Glomerular visceral epithelial cell (primary cell): ENCODE measurements at regions not wholly inside any gene's neighbourhood (a gene's known extent, or its start where the extent isn't known, plus 50 kb on each side); places are given as distances from the start of the nearest gene placed in this dataset.
"Not testable (repeated sequence)": the region's sequence is repeated elsewhere in the genome, so short reads cannot be mapped to it uniquely, and the experiment has no call there.

Experiments used
- DNase-seq: peaks from one replicate; pipeline ENCODE4 v3.0.0-alpha.2; 2016; ENCODE audit errors: extremely low spot score

DNA sequence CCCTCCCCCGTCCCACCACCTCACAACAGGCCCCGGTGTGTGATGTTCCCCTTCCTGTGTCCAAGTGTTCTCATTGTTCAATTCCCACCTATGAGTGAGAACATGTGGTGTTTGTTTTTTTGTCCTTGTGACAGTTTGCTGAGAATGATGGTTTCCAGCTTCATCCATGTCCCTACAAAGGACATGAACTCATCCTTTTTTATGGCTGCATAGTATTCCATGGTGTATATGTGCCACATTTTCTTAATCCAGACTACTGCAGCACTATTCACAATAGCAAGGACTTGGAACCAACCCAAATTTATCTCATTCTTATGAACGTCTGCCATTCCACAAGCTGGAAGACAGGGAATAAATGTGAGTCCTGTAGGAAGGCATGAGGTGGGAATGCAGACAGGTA is 79.6 kb upstream of the SLC6A11 start:
- DNase-seq, result not testable (repeated sequence)

DNA sequence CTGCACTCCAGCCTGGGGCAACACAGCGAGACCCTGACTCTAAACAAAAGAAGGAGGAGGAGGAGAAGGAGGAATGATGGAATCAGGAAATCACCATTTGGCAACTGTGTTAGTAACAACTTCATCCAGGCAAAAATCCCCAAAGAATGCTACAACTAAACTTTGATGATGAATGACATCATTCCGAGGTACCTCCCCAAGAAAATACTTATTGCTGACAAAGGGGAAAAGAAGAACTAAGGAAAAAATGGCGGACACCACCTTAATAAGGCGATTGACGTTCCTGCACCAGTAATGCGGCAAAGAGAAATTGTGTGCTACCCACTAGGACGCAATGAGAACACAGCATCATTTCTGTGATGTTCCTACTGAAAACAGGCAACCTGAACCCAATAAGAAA is 78.2 kb upstream of the SLC6A11 start:
- DNase-seq, result no peak

DNA sequence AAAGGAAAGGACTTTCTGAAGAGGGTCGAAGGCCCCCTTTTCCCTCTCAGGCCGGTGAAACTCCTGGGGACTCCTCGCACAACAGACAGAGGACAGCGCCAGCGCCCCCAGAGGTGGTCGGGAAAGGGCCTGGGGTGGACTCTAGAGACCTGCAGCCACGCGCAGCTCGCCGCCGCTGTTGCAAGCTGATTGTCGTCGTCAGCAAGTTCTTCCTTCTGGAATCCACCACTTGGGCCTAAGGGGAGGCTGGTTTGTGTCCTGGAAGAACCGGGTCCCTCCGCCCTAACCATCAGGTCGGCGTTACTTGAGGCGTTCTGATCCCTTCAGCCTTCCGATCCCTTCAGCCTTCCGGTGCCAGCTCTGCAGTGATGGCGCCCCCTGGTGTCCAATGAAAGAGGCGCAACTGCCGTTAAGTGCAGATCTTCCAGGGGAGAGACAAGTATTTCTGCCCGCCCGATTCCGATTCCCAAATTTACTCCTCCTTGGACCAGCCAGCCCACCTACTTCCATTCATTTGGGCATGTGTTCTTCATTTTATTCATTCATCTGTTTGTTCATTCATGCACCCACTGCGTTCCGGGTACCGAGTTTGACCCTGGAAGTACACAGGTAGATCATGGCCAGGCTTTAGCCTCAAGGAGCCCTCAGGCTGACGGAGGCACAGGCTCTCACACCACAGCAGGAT is 77.2 kb upstream of the SLC6A11 start:
- DNase-seq, result peak; percentile 60

DNA sequence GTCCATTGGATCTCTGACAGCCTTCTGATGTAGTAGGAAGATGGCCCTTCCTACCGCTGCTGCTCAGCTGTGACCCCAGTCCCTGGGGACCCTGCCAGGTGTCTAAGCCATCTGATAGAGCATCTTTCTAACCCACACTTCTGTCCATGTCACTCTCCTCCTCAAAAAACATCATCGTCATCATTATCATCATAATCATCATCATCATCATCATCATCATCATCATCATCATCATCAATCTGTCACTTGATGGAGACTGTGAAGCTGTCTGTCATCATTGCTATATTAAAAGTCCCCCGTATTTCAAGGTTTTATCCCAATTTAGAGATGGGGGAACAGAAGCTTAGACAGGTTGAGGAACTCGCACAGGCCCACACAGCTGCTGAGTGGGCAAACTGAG is 75.1 kb upstream of the SLC6A11 start:
- DNase-seq, result no peak

DNA sequence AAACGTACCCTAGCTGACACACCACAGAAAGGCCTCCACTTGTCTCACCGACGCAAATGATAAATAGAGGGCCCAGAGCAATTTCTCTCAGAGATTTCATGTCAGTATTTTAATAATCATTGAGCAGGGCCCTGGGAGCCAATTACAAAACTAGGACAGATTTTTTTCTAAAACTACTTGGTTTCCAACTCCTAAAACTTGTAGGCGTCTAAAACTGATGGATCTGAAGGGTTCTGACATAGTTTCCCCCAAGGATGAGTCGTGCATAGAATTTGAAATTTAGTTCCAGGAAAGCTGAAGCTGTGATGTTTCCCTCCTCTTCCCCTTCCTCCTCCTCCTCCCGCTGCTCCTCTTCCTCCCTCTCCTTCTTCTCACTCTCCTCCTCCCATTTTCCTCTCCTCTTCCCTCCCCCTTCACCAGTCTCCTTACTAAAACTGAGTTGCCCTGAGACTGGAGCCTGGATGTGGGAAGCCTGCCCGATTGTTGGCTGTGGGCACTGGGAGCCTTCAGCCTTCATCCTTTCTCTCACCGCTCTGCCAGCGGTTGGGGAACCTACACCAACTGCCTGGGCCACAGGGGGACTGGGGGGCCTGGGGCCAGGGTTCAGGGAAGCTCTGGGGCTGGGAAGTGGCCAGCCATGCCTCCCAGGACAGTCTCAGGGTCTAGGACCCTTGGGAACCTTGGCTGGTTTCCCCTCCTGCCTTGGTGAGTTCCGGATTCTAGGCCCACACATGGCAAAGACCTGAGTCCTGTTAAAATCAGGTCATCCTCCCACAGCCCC is 73.9 kb upstream of the SLC6A11 start:
- no peak for DNase-seq

DNA sequence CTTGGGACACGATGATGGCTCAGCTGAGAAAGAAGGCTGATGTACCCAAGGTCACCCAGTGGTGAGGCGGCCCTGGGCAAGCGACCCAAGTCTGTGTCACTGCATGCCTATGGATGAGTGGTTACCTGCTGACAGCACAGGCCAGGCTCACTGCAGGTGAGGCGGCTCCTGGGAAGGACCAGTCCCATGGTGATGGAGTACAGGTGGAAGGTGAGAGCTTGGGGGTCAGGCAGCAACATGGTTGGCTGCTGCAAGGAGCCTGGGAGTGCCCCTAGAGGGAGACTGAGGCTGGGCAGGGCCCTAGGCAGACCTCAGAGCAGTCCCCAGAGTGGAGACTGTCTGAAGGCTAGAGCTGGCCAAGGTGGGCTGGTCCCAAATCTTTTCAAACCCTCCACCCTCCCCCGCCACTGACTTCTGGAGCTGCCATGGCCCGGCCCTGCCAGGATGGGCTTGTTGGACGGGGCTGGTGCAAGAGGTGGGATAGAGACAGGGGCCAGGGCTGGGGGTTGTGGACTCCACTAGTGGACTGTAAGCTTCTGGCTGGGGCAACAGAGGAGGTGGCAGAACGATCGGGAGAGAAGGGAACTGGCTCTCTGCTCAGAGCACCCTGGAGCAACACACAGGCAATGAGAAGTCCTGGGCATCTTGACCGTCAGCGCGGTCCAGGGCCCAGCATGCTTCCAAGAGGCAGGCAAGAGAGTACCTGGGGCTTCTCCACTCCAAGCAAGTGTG is 72.5 kb upstream of the SLC6A11 start:
- no peak for DNase-seq

DNA sequence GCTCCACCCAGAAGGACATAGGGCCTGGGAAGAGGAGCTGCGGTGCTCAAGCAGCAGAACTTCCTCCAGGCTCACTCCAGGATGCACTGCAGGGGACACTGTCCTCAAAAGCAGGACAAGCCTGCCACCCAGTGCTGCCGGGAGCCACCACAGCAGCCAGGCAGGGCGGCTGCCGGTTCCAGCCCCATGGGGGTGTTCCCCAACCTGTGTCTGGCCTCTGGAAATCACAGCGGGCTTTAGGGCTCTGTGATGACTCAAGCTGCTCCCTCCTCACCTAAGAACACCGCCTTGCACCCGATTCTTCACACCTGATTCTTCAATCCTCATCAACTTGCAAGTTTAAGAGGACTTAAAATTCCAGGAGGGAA is 71.9 kb upstream of the SLC6A11 start:
- DNase-seq, result no peak

DNA sequence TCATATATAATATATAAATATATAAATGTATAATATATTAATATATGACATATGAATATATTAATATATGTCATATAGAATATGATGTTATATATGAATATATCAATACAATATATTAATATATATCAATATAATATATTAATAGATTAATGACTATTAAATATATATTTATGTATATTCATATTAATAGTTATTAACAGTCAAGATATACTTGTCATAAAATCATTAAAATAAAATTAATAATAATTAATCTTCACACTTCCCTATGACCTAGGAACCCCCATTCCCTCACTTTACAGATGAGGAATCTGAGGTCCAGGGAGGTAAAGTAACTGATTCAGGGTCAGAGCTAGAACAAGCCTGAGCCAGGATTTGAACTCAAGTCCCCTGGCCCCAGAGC is 70.6 kb upstream of the SLC6A11 start:
- no peak for DNase-seq

DNA sequence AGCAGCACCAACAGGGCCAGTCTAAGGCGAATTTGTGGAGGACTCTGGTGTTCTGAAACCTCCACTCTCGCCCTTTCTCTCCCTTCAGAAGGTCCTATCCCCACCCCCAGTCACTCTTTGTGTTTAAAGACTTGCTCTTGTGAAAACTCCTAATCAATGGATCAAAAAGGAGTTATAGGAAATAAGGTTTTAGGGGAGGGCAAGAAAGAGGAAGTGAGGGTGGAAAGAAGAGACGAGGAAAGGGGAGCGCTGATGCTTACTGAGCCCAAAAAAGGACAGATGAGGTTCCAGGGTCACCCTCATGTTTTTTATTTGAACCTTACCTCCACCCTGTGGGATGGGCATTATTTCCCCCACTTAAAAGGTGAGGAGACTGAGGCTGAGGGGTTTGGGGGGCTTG is 70.0 kb upstream of the SLC6A11 start:
- no peak for DNase-seq

DNA sequence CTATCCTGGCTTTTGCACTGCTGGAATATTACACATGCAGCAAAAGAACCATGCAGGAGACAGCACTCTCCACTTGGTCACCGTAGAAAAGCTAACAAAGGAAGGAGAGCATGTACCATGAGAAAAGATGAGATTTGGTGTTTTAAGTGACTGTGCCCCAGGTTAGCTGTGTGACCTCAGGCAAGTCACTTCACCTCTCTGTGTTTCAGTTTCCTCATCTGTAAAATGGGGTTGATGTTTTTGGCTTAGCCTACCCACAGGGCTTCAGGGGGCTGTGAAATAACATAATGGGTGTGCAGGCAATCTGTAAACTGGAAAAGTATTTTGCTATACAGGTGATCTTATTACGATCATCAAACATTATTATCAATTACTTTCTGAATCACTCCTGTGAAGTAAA is 69.3 kb upstream of the SLC6A11 start:
- no peak for DNase-seq

DNA sequence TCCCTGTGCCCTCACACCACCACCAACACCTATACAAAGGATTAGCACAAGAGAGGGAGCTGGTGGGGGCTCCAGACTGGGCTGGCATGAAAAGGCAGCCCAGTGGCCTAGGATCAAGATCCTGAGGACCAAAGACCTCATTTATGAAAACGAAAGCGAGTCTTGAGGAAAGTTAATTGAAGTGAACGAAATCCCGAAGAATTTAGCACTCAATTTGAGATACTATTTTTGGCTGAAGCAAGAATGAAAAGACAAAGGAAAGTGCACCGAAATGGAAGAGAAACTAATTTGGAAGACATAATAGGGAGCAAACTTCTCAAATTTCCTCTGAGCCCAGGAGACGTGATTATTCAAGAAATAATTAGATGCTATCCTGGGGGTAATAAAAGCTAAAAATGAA is 68.7 kb upstream of the SLC6A11 start:
- no peak for DNase-seq

DNA sequence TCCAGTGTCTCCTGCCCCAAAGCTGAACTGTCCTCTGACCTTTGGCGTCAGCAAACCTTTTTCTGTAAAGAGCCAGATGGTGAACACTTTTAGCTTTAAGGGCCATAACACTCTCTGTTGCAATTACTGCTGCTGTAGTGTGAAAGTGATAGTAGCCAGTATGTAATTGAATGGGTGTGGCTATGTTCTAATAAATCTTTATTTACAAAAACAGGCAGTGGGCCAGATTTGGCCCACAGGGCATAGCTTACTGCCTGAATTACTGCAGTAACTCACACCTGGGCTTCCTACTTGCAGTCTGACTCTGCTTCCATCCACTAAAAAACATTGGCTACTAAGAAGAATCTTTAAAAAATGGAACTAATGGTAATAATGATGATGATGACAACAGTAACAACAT is 68.0 kb upstream of the SLC6A11 start:
- no peak for DNase-seq

DNA sequence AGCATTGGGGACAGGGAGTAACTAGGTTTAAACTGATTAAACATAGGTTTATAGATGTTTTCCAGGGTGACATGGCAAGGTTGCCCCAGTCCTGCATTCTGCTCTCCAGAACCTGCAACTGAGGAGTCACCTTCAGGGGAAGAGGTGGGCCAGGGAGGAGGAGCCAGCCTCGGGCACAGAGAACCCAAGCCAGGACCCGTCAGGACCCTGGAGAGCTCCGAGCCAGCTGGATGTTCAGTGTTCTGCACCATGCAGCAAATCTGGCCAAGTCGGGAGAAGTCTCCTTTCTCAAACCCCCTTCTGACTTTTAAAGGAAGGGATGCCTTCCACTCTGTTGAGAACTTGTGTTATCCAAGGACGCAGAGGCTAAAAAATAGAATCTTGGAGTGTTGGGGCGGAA is 62.1 kb upstream of the SLC6A11 start:
- DNase-seq, result peak; percentile 28

DNA sequence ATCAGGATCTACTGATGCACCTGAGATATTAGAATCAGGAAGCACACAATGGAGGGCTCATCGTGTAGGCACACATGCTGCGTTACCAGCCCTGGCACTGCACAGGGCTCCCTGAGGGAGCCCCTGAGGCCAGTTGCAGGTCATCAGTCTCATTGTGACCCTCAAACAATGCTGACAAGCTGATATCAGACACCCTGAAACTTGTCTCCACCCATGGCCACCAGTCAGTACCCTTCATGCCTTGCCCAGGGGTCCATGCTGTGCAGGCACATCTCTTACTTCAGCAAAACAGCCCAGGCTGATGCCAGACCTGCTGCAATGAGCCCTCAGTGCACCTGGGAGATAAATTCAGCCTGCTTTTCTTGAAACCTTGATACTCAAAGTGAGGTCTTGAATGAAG is 59.5 kb upstream of the SLC6A11 start:
- DNase-seq, result no peak

DNA sequence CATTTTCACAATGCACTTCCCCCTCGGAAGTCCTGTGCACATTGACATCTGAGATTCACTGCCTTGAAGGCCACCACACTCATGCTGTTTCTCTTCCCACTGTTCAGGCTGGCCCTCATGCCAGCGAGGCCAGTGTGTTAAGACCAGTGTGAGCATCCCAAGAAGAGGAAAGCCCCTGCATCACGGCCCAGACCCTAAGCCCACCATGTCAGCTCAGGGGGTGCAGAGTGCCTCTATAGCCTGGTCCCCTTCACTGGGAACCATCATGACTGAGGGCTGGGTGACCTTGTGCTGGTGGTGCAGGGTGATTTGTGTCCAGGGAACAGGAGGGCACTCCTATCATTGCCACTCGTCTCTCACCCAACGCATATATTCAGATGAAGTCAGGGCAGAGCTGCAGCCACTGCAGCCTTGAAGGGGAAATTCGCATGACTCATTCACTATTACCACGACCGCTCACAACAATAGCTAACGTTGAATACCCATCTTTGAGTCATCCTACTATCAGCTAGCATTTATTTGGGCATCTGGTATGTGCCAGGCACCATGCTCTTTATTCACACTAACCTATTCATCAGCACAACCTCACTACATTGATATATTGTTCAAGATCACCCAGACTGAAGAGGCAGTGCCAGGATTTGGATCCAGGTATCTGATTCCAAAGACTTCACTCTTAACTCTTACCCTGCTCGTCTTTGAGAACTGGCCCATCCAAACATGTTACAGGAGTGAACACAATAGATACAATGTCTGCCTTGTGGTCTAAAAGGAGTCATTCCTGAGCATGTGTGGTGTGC is 58.8 kb upstream of the SLC6A11 start:
- no peak for DNase-seq

DNA sequence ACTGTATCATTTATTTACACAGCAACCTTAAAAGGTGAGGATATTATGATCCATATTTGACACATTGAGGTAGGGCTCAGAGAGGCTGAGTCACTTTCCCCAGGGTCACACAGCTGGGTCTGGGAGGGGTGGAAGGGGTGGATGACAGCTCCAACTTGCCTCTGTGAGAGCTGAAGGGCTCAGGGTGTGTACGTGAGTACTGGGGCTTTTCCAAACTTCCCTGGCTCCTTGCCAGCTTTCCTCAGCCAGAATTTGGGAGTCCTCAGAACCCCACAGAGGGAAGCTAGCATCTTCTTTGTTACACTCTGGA is 58.3 kb upstream of the SLC6A11 start:
- DNase-seq, result no peak

DNA sequence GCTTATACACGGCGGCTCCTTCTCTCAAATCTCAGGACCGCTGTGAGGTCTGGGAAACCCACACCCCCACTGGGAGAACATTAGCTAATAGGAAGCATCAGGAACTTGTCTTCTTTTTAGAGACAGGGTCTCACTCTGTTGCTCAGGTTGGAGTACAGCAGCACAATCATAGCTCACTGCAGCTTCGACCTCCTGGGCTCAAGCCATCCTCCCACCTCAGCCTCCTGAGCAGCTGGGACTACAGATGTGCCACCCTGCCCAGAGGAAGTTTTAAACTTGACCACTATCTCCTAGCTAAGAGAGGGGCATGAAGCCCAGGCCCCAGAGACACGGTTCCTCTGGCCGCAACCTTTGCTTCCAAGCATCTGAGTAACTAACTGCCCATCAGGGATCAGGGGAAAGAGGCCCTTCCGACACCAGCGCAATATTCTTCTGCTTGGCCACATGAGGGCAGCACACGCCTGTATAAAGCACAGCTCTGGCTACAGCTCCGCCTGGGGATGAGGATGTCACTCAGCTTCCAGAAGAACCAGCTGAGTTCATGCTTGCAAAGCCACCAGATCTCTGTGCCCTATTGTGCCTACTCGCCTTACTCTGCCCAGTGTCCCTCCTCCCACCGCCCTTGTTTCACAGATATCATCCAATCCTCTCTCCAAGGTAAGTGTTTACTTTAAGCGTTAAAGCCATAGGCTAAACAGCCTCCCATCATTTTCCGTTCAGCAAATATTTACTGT is 57.6 kb upstream of the SLC6A11 start:
- peak; percentile 69 for DNase-seq

DNA sequence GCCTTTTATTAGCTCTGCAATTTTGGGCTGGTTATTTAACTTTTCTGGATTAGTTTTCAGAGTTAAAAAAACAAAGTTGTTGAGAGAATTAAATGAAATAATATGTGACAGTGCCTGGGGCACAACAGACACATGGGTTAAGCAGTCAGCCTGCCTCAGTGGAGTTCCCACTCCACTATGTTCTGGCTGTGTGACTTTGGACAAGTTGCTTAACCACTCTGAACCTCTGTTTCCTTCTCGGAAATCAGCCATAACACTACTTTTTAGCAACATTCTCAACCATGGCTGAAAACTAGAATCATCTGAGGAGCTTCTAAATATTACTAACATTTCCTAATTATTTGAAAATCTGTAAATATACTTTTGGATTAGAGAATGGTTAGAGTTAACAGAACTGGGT is 56.5 kb upstream of the SLC6A11 start:
- no peak for DNase-seq

DNA sequence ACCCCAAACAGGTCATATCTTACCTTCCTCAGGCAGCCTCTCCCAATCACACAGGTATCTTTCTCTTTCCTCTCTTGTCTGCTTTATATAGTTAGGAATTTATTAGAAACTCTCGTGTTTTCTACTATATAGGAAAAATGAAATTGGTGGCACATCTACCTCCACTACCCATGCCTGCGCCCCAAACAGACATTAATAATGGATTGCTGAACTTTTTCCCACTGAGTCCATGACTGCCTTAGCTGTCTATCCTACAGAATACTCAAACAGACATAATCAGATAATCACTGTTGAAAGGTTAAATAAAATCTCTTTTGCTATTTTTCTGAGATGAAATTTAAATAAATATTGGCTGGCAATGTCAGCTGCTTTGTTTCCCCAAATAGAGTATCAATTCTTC is 55.8 kb upstream of the SLC6A11 start:
- DNase-seq, result no peak

DNA sequence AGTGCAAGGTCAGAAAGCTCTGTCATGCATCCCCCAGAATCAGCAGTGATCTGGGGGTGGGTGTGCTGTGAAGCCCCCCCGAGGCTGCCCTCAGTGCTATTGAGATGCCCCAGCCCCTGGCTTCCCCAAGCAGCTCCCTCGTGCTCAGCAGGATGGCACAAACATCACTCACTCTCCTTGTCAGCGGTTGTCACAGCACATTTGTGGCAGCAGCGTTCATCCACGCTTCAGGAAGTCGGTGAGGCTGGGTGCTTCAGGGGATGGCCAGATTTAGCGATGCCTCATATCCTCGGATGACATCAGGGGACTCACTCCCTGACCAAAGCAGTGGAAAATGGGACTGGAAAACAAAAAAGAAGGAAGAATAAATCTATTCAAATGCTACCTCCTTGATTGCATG is 54.4 kb upstream of the SLC6A11 start:
- DNase-seq, result no peak

DNA sequence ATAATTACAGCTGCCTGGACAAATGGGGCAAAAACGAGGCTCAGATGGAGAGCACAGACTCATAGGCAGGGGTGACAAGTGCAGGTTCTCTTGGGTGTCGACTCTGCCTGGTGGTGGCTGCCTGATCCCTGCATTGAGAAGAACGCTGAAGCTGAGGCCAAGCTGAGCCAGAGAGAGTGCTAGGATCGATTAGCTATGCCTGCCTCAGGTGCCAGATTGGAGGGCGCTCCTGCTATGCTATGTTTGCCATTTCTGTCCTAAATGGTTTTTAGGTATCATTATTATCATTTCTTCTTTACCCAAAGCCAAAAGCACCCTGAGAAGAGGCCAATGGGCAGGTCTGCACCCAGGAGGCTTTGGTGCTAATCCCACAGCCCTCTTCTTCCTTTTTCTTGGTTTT is 53.9 kb upstream of the SLC6A11 start:
- no peak for DNase-seq
